ENCODE measurements at regions not wholly inside any gene's neighbourhood (a gene's known extent, or its start where the extent isn't known, plus 50 kb on each side); places are given as distances from the start of the nearest gene placed in this dataset.

DNA sequence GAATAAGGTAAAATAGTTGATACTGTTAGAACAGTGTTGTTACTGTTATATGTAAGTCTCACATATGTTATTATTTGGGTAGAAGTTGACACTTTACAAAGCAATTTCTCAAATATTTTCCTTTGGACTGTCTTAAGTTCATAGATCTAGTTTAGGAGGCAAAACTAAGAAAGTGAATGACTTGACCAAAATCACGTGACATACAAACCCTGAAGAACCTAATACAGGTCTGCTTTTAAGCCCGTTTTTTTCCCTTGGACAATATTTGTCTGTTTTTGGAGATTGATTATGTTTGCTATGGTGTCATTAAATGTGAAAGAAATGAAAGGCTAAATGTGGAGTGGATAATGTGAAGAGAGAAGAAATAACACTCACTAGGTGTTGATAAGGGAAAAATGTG lies 644.9 kb upstream of the PITX2 start:
- WGBS (ENCODE audit: insufficient coverage, insufficient read length): no CpG with 5 or more reads among the region's 2 CpGs
- DNase-seq (ENCODE audit: low read depth, low spot score): no peak
- H3K27me3 ChIP-seq (ENCODE audit: control insufficient read depth, insufficient read depth, low read length): no peaks in the 10 kb centered on the region
- no peak overlapping the region for H3K27ac ChIP-seq (ENCODE audit: low read length)
- no peak overlapping the region for H3K4me3 ChIP-seq (ENCODE audit: low read length)
- H3K4me1 ChIP-seq (ENCODE audit: control insufficient read depth, insufficient read depth, low read length): peaks cover 2% of the 10 kb centered on the region; the same call in 1 of the 2 replicates
- H3K36me3 ChIP-seq (ENCODE audit: control insufficient read depth, insufficient read depth, low read length): no peaks in the 10 kb centered on the region
- no peaks in the 10 kb centered on the region for H3K9me3 ChIP-seq (ENCODE audit: control insufficient read depth, insufficient read depth, low read length)

DNA sequence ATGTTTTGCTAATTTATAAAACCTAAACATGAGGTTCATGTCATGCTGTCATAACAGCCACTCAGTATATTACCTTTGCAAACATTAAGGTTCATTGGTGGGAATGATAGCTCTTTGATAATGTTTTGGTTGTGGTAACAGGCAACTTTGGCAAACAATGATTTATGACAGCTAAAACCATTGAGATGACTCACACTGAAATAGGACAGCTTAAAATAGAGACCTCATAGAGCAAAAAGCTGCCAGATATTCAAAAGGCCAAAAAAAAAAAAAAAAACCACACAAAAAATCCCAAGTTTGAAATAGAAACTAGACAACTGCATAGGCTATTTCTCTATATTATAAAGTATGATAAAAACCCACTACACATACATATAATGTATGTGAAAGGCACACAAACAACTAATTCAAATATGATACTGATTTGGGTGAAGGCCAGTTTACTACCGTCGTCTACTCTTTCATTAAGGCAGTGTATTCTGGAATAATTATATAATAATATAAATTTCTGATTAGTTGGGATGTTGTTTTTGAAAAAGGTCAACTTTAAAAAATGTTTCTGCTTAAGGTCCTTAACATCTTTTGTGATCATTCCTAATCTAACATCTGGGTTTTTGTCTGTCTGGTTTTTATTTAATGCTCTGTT lies 646.0 kb upstream of the PITX2 start:
- H3K36me3 ChIP-seq (ENCODE audit: control insufficient read depth, insufficient read depth, low read length): no peaks in the 10 kb centered on the region
- no peaks in the 10 kb centered on the region for H3K9me3 ChIP-seq (ENCODE audit: control insufficient read depth, insufficient read depth, low read length)
- no CpG with 5 or more reads among the region's 2 CpGs for WGBS (ENCODE audit: insufficient coverage, insufficient read length)
- DNase-seq (ENCODE audit: low read depth, low spot score): no peak
- H3K27ac ChIP-seq (ENCODE audit: low read length): no peak overlapping the region
- no peak overlapping the region for H3K4me3 ChIP-seq (ENCODE audit: low read length)
- H3K4me1 ChIP-seq (ENCODE audit: control insufficient read depth, insufficient read depth, low read length): peaks cover under 1% of the 10 kb centered on the region; the same call in 1 of the 2 replicates
- H3K27me3 ChIP-seq (ENCODE audit: control insufficient read depth, insufficient read depth, low read length): no peaks in the 10 kb centered on the region

DNA sequence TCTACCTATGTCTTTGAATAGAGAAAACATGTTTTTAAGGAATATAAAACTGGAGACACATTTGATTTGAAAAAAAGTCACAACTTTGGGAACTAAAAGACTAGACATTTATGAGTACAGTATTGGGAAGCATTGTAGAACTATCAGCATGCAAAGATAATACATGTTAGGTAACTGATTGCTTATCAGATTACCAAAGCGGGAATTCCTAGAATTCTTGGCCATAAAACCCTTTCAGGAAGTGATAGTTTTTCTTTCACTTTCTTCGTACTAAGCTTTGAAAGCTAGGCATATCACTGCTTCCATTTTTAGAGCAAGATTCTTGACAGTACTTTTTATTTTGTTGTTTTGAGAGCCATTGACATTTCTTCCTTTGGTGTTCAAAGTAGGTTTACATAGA lies 646.6 kb upstream of the PITX2 start:
- H3K27me3 ChIP-seq (ENCODE audit: control insufficient read depth, insufficient read depth, low read length): no peaks in the 10 kb centered on the region
- no peaks in the 10 kb centered on the region for H3K4me1 ChIP-seq (ENCODE audit: control insufficient read depth, insufficient read depth, low read length)
- DNase-seq (ENCODE audit: low read depth, low spot score): no peak
- no peaks in the 10 kb centered on the region for H3K9me3 ChIP-seq (ENCODE audit: control insufficient read depth, insufficient read depth, low read length)
- H3K27ac ChIP-seq (ENCODE audit: low read length): no peak overlapping the region
- H3K4me3 ChIP-seq (ENCODE audit: low read length): no peak overlapping the region
- no peaks in the 10 kb centered on the region for H3K36me3 ChIP-seq (ENCODE audit: control insufficient read depth, insufficient read depth, low read length)
- WGBS (ENCODE audit: insufficient coverage, insufficient read length): no CpG with 5 or more reads among the region's 2 CpGs

DNA sequence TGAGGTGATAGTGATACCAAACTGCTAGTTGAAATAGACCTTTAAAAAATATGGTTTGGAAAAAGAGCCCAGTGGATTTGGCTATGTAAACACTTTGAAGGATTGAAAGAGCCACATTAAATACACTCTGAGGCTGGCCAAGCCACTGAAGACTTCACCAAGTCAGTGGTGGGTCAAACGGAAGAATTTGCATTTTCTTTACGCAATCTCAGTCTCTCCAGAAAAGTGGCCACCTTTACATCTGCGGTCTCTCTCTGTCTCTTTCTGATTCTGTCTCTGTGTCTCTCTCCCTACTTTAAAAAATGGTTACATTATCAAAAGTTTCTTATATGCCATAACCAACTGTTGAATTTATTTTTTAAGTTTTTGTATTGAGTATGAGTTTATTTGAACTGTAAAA lies 651.2 kb upstream of the PITX2 start:
- Histone ChIP-seq H3K36me3 (ENCODE audit: control insufficient read depth, insufficient read depth, low read length) (no peaks in the 10 kb centered on the region), H3K4me3 (ENCODE audit: low read length) (no peak overlapping the region), H3K4me1 (ENCODE audit: control insufficient read depth, insufficient read depth, low read length) (no peaks in the 10 kb centered on the region), H3K27me3 (ENCODE audit: control insufficient read depth, insufficient read depth, low read length) (no peaks in the 10 kb centered on the region), H3K27ac (ENCODE audit: low read length) (no peak overlapping the region), H3K9me3 (ENCODE audit: control insufficient read depth, insufficient read depth, low read length) (no peaks in the 10 kb centered on the region)
- no CpG with 5 or more reads among the region's 3 CpGs for WGBS (ENCODE audit: insufficient coverage, insufficient read length)
- DNase-seq (ENCODE audit: low read depth, low spot score): no peak

DNA sequence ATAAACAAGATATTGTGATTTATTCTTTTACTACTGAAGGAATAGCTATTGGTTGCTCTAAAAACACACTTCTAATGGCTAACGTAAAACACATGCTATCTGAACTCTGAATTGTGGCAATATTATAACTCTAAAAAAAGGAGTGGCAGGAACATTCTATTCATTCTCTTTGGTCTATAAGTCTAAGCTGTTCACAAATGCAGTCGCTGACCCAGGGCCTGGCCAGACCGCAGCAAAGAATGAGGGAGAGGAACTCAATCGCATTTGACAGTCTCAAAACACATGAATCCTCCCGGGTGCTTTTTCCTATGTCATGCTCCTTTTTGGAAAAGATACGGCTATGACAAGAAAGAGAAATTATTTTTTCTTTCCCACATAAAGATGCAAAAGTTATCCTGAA lies 651.6 kb upstream of the PITX2 start:
- no peaks in the 10 kb centered on the region for H3K4me1 ChIP-seq (ENCODE audit: control insufficient read depth, insufficient read depth, low read length)
- H3K27ac ChIP-seq (ENCODE audit: low read length): no peak overlapping the region
- H3K9me3 ChIP-seq (ENCODE audit: control insufficient read depth, insufficient read depth, low read length): no peaks in the 10 kb centered on the region
- no peak for DNase-seq (ENCODE audit: low read depth, low spot score)
- no peak overlapping the region for H3K4me3 ChIP-seq (ENCODE audit: low read length)
- no peaks in the 10 kb centered on the region for H3K36me3 ChIP-seq (ENCODE audit: control insufficient read depth, insufficient read depth, low read length)
- H3K27me3 ChIP-seq (ENCODE audit: control insufficient read depth, insufficient read depth, low read length): no peaks in the 10 kb centered on the region
- no CpG with 5 or more reads among the region's 6 CpGs for WGBS (ENCODE audit: insufficient coverage, insufficient read length)

DNA sequence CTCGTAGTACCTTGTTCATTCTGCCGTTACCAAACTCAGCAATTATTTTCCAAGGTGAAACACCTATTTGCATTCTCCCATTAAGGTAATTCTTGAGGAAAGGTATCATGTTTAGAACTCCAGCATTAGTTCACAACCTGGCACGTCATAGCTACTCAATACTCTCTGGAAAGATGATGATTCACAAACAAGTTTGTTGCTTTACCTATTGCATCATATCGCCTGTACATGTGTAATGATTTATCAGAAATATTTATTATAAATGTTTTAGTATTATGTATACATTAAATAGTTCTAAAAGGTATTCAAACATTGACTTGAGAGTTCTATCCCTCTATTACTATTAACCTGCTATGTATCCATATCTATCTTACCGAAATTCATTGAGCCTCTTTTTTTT lies 658.3 kb upstream of the PITX2 start:
- no peak overlapping the region for H3K4me3 ChIP-seq (ENCODE audit: low read length)
- WGBS (ENCODE audit: insufficient coverage, insufficient read length): no CpG with 5 or more reads among the region's 5 CpGs
- H3K36me3 ChIP-seq (ENCODE audit: control insufficient read depth, insufficient read depth, low read length): no peaks in the 10 kb centered on the region
- no peaks in the 10 kb centered on the region for H3K9me3 ChIP-seq (ENCODE audit: control insufficient read depth, insufficient read depth, low read length)
- no peaks in the 10 kb centered on the region for H3K27me3 ChIP-seq (ENCODE audit: control insufficient read depth, insufficient read depth, low read length)
- H3K4me1 ChIP-seq (ENCODE audit: control insufficient read depth, insufficient read depth, low read length): no peaks in the 10 kb centered on the region
- no peak overlapping the region for H3K27ac ChIP-seq (ENCODE audit: low read length)
- DNase-seq (ENCODE audit: low read depth, low spot score): no peak

DNA sequence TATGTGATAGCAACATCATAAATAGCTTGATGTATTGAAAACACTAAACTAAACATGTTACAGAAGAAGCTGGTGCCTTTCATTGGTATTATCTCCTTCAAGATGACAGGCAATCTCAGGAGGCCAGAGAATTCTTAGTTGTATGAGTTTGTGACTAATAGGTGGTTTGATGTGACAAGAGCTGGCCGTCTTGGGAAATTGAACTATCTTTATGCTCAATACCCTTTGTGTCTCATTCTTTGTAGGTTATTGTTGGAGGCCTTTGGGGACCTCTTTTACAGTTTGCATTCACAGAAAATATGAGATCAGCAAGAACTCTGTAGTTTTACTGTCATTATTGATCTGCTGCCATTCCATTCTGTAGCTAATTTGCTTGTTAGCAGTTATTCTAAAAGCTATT lies 659.2 kb upstream of the PITX2 start:
- Histone ChIP-seq H3K4me1 (ENCODE audit: control insufficient read depth, insufficient read depth, low read length) (no peaks in the 10 kb centered on the region), H3K36me3 (ENCODE audit: control insufficient read depth, insufficient read depth, low read length) (no peaks in the 10 kb centered on the region), H3K4me3 (ENCODE audit: low read length) (no peak overlapping the region), H3K27me3 (ENCODE audit: control insufficient read depth, insufficient read depth, low read length) (no peaks in the 10 kb centered on the region), H3K27ac (ENCODE audit: low read length) (no peak overlapping the region), H3K9me3 (ENCODE audit: control insufficient read depth, insufficient read depth, low read length) (no peaks in the 10 kb centered on the region)
- DNase-seq (ENCODE audit: low read depth, low spot score): no peak
- WGBS (ENCODE audit: insufficient coverage, insufficient read length): no CpG with 5 or more reads among the region's 1 CpG

DNA sequence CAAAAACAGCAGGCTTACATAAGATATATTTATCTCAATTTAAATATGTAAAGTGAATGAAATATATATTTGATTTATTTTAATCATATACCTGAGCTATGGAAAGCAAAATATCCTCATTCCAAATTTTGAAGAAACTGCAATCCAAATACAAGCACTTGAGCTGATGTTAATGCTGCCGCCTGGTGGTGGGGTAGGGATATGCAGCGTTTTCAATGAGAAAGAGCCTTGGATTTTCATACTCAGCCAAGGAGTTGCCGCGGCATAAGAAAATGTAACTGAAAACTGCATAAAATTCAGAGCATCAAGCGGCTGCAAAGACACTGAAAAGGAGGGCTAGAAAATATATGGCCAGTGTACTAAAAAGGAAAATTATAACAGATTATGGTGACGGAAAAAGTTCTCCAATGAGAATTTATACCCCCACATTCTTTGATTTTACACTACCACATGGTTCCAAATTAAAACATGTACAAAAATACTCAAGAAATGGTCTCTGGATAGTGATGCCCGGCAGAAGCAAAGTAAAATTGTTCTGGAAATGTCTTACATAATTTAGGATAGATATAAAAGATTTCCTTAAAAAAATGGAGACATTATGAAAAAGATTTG lies 660.3 kb upstream of the PITX2 start:
- no peaks in the 10 kb centered on the region for H3K27me3 ChIP-seq (ENCODE audit: control insufficient read depth, insufficient read depth, low read length)
- H3K27ac ChIP-seq (ENCODE audit: low read length): no peak overlapping the region
- peak; percentile 41 for DNase-seq (ENCODE audit: low read depth, low spot score)
- no CpG with 5 or more reads among the region's 7 CpGs for WGBS (ENCODE audit: insufficient coverage, insufficient read length)
- H3K4me3 ChIP-seq (ENCODE audit: low read length): no peak overlapping the region
- H3K4me1 ChIP-seq (ENCODE audit: control insufficient read depth, insufficient read depth, low read length): no peaks in the 10 kb centered on the region
- H3K9me3 ChIP-seq (ENCODE audit: control insufficient read depth, insufficient read depth, low read length): no peaks in the 10 kb centered on the region
- H3K36me3 ChIP-seq (ENCODE audit: control insufficient read depth, insufficient read depth, low read length): no peaks in the 10 kb centered on the region

DNA sequence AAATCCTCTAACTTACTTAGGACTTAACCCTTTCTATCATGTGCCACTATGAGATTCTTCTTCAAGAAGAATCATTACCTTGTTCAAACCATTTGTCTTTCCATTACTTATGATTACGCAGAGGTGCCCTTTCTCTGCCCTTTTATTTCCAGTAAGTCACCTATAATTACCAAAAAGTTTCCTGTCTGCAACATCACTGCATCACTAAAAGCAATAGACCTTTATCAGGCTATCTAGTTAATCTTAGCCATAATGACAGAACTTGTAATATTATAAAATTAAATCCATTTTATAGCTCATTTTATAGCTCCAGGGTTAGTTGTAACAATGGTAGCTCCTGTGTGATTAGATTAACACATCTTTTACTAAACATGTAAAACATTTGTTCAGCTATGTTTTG lies 673.6 kb upstream of the PITX2 start:
- no peaks in the 10 kb centered on the region for H3K4me1 ChIP-seq (ENCODE audit: control insufficient read depth, insufficient read depth, low read length)
- H3K27ac ChIP-seq (ENCODE audit: low read length): no peak overlapping the region
- no CpG with 5 or more reads among the region's 1 CpG for WGBS (ENCODE audit: insufficient coverage, insufficient read length)
- no peaks in the 10 kb centered on the region for H3K27me3 ChIP-seq (ENCODE audit: control insufficient read depth, insufficient read depth, low read length)
- no peaks in the 10 kb centered on the region for H3K36me3 ChIP-seq (ENCODE audit: control insufficient read depth, insufficient read depth, low read length)
- no peak overlapping the region for H3K4me3 ChIP-seq (ENCODE audit: low read length)
- no peaks in the 10 kb centered on the region for H3K9me3 ChIP-seq (ENCODE audit: control insufficient read depth, insufficient read depth, low read length)
- no peak for DNase-seq (ENCODE audit: low read depth, low spot score)

DNA sequence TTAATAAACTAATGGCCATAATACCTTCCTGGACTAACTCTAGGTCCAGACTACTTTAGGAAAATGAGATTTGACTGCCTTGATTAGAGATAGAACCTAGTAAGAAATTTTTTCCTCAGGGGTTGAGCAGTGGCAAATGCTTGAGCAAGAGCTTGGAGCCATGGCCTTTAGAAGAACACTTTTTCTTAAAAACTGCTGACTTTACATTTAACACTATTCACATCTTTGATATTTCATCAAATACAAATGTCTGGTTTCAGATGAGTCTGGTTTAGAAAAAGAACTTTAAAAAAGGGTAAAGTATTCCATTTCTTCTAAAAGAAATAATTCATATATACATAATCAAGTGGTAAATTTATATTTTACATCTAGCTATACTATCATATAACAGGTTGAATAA lies 680.9 kb upstream of the PITX2 start:
- H3K4me1 ChIP-seq (ENCODE audit: control insufficient read depth, insufficient read depth, low read length): no peaks in the 10 kb centered on the region
- H3K9me3 ChIP-seq (ENCODE audit: control insufficient read depth, insufficient read depth, low read length): no peaks in the 10 kb centered on the region
- no peak for DNase-seq (ENCODE audit: low read depth, low spot score)
- H3K4me3 ChIP-seq (ENCODE audit: low read length): no peak overlapping the region
- no peaks in the 10 kb centered on the region for H3K27me3 ChIP-seq (ENCODE audit: control insufficient read depth, insufficient read depth, low read length)
- no peak overlapping the region for H3K27ac ChIP-seq (ENCODE audit: low read length)
- H3K36me3 ChIP-seq (ENCODE audit: control insufficient read depth, insufficient read depth, low read length): no peaks in the 10 kb centered on the region

DNA sequence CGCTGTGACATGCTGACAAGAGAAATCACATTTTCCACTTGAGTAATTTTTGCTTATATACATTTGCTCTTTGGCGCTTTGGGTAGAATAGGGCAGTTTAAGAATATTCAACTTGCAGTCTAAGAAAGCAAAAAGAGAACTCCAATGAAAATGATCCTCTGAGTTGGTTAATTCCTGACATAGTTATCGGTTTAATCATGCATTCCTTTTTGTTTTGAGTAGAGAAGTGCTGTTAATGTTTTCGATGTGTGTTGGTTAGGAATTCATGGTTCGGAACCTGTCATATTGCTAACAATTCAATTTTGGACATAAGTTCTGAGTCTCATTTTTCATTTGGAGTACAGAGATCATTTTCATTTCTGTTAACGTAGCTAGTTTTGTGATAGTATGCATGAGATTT lies 700.6 kb upstream of the PITX2 start:
- Histone ChIP-seq H3K4me3 (ENCODE audit: low read length) (no peak overlapping the region), H3K27me3 (ENCODE audit: control insufficient read depth, insufficient read depth, low read length) (no peaks in the 10 kb centered on the region), H3K4me1 (ENCODE audit: control insufficient read depth, insufficient read depth, low read length) (no peaks in the 10 kb centered on the region), H3K36me3 (ENCODE audit: control insufficient read depth, insufficient read depth, low read length) (no peaks in the 10 kb centered on the region), H3K27ac (ENCODE audit: low read length) (no peak overlapping the region), H3K9me3 (ENCODE audit: control insufficient read depth, insufficient read depth, low read length) (no peaks in the 10 kb centered on the region)
- no CpG with 5 or more reads among the region's 6 CpGs for WGBS (ENCODE audit: insufficient coverage, insufficient read length)
- DNase-seq (ENCODE audit: low read depth, low spot score): no peak

Measured in iPS DF 6.9 (cell line).